HG02763 (cell line): ENCODE measurements at regions not wholly inside any gene's neighbourhood (a gene's known extent, or its start where the extent isn't known, plus 50 kb on each side); places are given as distances from the start of the nearest gene placed in this dataset.

Experiments
- ATAC-seq: cut with Tn5 transposase; IDR thresholded peaks from one replicate; pipeline ENCODE4 v1.9.1; 2021; ENCODE audit warnings: mild to moderate bottlenecking, moderate library complexity; ENCODE audit not compliant: unreplicated experiment

DNA sequence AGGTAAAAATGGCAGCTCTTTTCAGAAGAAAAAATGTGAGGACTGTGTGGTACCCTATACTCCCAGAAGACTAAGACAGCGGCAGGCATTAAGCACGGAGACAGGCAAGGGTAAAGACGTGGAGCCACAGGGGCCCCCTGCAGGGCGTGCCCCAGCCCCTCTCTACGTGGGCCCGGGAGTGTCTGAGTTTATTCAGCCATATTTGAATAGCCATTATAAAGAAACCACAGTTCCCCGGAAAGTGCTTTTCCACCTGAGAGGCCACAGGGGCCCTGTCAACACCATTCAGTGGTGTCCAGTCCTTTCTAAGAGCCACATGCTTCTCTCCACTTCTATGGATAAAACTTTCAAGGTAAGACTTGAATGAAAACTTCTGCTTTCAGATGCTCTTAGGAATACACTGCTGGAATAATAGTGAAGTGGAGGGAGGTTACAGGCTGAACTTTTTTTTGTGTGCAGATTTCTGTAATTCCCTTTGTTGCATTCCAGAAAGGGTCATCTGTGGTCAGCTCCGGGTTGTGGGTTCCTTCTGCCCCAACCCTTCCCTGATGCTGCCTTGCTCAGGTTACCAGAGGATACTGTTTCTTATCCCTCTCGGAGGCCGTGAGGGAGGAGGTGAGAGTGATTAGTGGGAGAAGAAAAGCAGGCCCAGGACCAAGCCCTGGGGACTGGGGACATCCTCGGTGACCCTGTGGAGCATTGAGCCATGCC lies 58.4 kb downstream of the SLC25A47 start:
- no peak for ATAC-seq

- no peak for ATAC-seq
Observed at GRCh38 chr14:100382106-100382455, 58.9 kb downstream of the SLC25A47 start.

GRCh38 chr14:100383727-100384158 lies 60.6 kb downstream of the SLC25A47 start:
- no peak for ATAC-seq

- ATAC-seq: no peak
Observed at GRCh38 chr14:100384277-100384676, 61.1 kb downstream of the SLC25A47 start.

DNA sequence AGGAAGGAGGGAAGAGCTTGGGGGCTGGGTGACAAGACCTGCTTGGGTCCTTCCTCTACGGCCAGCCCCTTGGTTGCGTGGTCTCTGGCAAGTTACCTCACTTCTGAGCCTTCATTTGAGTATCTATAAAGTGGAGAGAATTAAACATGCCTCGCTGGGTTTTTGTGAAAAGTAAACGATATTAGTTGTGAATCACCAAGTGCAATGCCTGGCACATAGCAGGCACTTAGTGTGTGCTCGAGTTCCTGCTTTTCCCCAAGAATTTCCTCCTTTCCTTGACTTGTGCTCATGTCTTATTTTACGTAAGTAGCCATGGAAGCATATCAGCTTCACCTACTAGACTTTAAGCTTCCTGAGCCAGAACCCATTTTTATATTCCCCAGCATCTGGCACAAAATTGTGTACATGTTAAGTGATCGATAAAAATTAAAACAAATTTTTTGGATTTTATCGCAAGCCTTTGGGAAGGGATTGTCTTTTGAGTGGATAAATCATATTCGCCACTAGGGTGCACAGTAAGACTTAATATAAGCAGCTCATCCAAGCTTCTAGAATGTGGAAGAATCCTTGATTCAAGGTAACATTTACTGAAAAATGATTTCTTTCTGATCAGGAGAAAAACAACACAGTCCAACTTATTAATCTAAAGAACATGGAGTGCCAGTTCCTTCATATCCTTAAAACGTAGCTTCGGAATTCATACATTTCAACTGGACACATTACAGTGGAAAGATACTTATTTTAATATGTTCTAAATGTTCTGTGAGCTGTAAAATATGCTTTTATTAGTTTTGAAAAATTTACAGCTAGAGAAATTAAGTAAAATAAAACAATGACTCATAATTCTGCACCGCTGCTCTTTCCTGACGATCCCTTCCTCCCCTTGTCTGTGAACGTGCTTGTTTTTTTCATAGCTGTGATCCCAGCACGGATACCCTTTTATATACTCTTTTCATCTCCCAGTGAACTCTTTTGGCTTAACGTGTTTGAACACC lies 62.0 kb downstream of the SLC25A47 start:
- ATAC-seq: no peak

DNA sequence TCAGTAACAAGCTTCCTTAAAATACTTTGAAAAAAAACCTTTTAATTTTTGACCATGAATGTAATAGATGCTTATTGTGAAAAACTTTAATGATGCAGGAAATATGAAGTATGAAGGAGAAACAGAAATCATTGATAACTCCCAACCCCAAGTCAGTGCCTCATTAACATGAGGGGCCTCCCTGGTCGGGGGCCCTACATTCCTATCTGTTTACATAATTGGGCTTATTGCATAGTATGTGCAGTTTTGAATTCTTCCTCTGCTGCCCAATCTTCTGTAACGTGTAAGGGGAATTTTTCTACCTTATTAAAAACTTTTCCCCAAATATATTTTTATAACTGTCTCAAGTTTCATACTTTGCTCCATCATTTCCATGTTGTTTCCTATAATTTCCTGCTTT lies 63.0 kb downstream of the SLC25A47 start:
- ATAC-seq: no peak

DNA sequence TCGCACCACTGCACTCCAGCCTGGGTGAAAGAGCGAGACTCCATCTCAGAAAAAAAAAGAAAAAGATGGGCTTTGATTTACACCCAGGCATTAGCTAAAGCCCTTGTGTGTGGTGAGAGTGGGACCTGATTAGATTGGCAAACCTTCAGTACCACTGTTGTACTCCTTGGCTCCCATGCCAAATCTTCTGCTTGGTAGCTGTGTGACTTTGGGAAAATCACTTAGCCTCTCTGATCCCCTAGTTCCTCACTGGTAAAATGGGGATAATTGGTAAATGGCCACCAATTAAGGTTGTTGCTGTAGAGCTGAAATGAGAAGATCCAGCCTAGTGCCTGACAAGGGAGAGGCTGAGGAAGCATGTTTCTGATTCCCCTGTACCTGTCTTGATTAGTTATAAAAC lies 63.7 kb downstream of the SLC25A47 start:
- no peak for ATAC-seq

- ATAC-seq: no peak
Observed at GRCh38 chr14:100387450-100387849, 64.3 kb downstream of the SLC25A47 start.

DNA sequence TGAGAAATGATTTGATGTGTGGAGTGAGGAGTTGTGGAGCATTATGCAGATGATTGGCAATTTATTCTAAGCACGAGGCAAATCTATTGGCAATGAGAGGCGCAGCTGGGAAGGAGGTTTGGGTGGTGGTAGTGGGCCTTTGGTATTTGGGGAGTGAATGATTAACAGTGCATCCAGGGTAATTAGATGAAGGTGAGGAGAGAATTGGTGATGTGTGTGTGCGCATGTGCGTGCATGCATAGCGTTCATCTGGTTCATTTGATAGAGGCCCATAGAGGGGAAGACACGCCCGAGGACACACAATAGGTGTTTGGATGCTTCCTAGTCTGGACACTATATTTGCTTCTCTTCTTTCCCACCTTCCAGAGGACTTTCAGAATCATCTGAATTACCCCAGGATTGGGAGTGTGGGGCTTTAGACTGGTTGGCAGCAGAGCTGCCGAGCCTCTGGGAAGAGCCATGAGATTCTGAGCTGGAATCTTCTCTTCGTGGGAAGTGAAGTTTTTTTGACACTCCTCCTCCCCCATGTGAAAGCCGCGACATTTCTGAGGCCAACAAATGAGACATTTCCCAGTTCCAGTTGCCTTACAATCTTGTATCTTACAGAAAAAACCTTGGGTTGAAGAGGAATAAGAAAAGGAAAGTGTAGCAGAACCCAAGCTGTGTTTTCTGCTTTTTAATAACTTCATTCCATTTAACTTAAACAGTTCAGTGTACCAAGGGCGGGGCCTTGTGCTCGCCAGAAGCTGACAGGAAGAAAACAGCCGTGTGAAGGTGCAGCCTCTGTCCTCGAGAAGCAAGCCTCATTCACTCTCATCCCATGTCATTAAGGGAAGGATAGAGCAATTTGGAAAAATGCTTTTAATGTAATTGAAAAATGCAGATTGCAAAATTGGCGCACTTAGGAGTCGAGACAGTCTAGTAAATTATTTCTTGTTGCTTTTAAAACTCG lies 65.2 kb downstream of the SLC25A47 start:
- no peak for ATAC-seq

GRCh38 chr14:100389497-100390104 lies 66.5 kb downstream of the SLC25A47 start:
- ATAC-seq: no peak

GRCh38 chr14:100391173-100391572 lies 68.0 kb downstream of the SLC25A47 start:
- no peak for ATAC-seq

DNA sequence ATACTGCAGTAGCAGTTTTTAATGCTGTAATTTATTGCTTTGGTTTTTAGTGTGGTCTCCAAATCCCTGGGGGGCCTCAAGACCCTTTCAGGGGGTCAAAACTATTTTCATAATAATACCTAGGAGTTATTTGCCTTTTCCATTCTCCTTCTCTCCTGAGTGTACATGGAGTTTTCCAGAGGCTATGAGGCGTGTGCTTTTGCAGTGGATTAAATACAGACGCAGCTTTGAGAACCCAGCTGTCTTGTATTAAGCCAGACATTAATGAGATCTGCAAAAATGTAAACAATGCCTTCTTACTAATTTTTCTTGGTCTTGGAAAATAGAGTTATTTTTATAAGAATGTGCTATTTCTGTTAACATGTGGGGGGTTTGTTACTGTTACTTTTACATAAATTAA lies 68.6 kb downstream of the SLC25A47 start:
- no peak for ATAC-seq

- ATAC-seq: no peak
Observed at GRCh38 chr14:100392356-100392755, 69.2 kb downstream of the SLC25A47 start.

GRCh38 chr14:100393362-100393761 lies 70.2 kb downstream of the SLC25A47 start:
- no peak for ATAC-seq

- ATAC-seq: no peak
Observed at GRCh38 chr14:100393906-100394732, 71.0 kb downstream of the SLC25A47 start.

DNA sequence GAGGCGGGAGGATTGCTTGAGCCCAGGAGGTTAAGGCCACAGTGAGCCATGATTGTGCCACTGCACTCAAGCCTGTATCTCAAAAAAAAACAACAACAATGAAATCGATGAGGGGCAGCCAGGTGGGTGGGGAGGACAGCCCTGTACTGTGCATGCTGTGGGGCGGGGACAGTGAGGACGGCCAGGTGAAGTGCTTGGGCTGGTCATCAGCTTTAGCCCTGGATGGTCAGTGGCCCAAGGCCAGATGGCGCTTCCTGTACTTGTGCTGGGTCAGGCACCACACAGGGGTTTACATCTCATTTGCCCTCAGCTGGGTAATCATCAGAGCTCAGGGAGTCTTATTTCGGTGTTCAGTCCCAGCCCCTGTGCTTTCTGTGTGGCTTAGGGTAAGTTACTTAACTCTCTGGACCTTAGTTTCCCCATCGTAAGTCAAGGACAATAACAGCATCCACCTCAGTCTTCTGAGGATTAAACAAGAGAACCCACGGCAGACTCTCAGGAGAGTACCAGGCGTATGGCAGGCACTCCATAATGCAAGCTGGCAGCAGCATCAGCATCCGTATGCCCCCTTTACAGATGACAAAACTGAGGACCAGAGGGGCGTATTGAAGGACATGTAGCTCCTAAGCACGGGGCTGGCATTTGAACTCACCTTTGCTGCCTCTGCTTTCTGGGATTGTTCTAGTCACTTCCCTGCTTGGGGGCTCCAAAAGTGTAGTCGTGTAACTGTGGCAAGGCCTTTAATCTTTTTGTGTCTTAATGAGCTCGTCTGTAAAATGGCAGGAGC lies 71.9 kb downstream of the SLC25A47 start:
- no peak for ATAC-seq

- no peak for ATAC-seq
Observed at GRCh38 chr14:100396266-100396795, 73.2 kb downstream of the SLC25A47 start.

GRCh38 chr14:100397005-100397404 lies 73.9 kb downstream of the SLC25A47 start:
- ATAC-seq: no peak

DNA sequence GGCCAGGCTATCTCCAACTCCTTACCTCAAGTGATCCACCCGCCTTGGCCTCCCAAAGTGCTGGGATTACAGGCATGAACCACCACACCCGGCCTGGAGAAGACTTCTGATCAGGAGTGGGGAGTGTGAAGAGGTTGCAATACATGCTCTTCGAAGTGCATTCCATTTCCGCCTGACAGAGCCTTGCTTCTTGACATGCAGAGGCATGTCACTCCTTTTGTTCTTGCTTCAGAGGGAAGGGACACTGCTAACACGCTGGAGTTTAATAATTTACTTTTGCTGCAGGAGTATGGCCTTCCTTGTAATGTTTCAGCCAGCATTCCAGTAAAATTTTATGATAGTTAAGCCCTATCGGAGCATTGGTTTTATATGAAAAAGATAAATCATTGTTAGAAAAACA lies 74.9 kb downstream of the SLC25A47 start:
- ATAC-seq: no peak
